ENCODE measurements at regions not wholly inside any gene's neighbourhood (a gene's known extent, or its start where the extent isn't known, plus 50 kb on each side); places are given as distances from the start of the nearest gene placed in this dataset.

GRCh38 chrX:69253821-69254220 lies 88.6 kb upstream of the PJA1 start:
- Histone ChIP-seq H3K4me1 (ENCODE audit: insufficient read depth, poor library complexity, severe bottlenecking) (no peaks in the 10 kb centered on the region), H3K27me3 (ENCODE audit: insufficient read depth, poor library complexity, severe bottlenecking) (no peaks in the 10 kb centered on the region), H3K9me3 (ENCODE audit: severe bottlenecking) (no peaks in the 10 kb centered on the region), H3K4me3 (ENCODE audit: severe bottlenecking) (no peak overlapping the region), H3K27ac (ENCODE audit: poor library complexity, severe bottlenecking) (no peak overlapping the region), H3K36me3 (ENCODE audit: low read depth) (no peaks in the 10 kb centered on the region)
- no peak for TF ChIP-seq CTCF (IDR thresholded peaks at IDR 0.05; ENCODE audit: poor library complexity, severe bottlenecking)
- DNase-seq (ENCODE audit: low spot score) (no peak), ATAC-seq (ENCODE audit: low read depth) (no peak)

GRCh38 chrX:69243276-69243675 lies 78.0 kb upstream of the PJA1 start:
- Histone ChIP-seq H3K27ac (ENCODE audit: poor library complexity, severe bottlenecking) (no peak overlapping the region), H3K9me3 (ENCODE audit: severe bottlenecking) (no peaks in the 10 kb centered on the region), H3K4me3 (ENCODE audit: severe bottlenecking) (no peak overlapping the region), H3K4me1 (ENCODE audit: insufficient read depth, poor library complexity, severe bottlenecking) (no peaks in the 10 kb centered on the region), H3K36me3 (ENCODE audit: low read depth) (no peaks in the 10 kb centered on the region), H3K27me3 (ENCODE audit: insufficient read depth, poor library complexity, severe bottlenecking) (no peaks in the 10 kb centered on the region)
- no peak for TF ChIP-seq CTCF (IDR thresholded peaks at IDR 0.05; ENCODE audit: poor library complexity, severe bottlenecking)
- ATAC-seq (ENCODE audit: low read depth) (no peak), DNase-seq (ENCODE audit: low spot score) (no peak)

GRCh38 chrX:69238887-69239231 lies 73.6 kb upstream of the PJA1 start:
- H3K4me1 ChIP-seq (ENCODE audit: insufficient read depth, poor library complexity, severe bottlenecking), result no peaks in the 10 kb centered on the region
- H3K9me3 ChIP-seq (ENCODE audit: severe bottlenecking), result no peaks in the 10 kb centered on the region
- no peak overlapping the region for H3K27ac ChIP-seq (ENCODE audit: poor library complexity, severe bottlenecking)
- H3K36me3 ChIP-seq (ENCODE audit: low read depth), result no peaks in the 10 kb centered on the region
- no peak overlapping the region for H3K4me3 ChIP-seq (ENCODE audit: severe bottlenecking)
- no peak for ATAC-seq (ENCODE audit: low read depth)
- H3K27me3 ChIP-seq (ENCODE audit: insufficient read depth, poor library complexity, severe bottlenecking), result no peaks in the 10 kb centered on the region
- DNase-seq (ENCODE audit: low spot score), result no peak
- TF ChIP-seq CTCF (IDR thresholded peaks at IDR 0.05; ENCODE audit: poor library complexity, severe bottlenecking), result no peak

GRCh38 chrX:69238114-69238886 lies 73.0 kb upstream of the PJA1 start:
- no peaks in the 10 kb centered on the region for H3K27me3 ChIP-seq (ENCODE audit: insufficient read depth, poor library complexity, severe bottlenecking)
- no peaks in the 10 kb centered on the region for H3K4me1 ChIP-seq (ENCODE audit: insufficient read depth, poor library complexity, severe bottlenecking)
- no peak for DNase-seq (ENCODE audit: low spot score)
- no peak overlapping the region for H3K27ac ChIP-seq (ENCODE audit: poor library complexity, severe bottlenecking)
- H3K9me3 ChIP-seq (ENCODE audit: severe bottlenecking), result no peaks in the 10 kb centered on the region
- ATAC-seq (ENCODE audit: low read depth), result no peak
- H3K36me3 ChIP-seq (ENCODE audit: low read depth), result no peaks in the 10 kb centered on the region
- no peak overlapping the region for H3K4me3 ChIP-seq (ENCODE audit: severe bottlenecking)
- TF ChIP-seq CTCF (IDR thresholded peaks at IDR 0.05; ENCODE audit: poor library complexity, severe bottlenecking), result no peak

- Histone ChIP-seq H3K27me3 (ENCODE audit: insufficient read depth, poor library complexity, severe bottlenecking) (no peaks in the 10 kb centered on the region), H3K4me3 (ENCODE audit: severe bottlenecking) (no peak overlapping the region), H3K4me1 (ENCODE audit: insufficient read depth, poor library complexity, severe bottlenecking) (no peaks in the 10 kb centered on the region), H3K9me3 (ENCODE audit: severe bottlenecking) (no peaks in the 10 kb centered on the region), H3K27ac (ENCODE audit: poor library complexity, severe bottlenecking) (no peak overlapping the region), H3K36me3 (ENCODE audit: low read depth) (no peaks in the 10 kb centered on the region)
- DNase-seq (ENCODE audit: low spot score) (no peak), ATAC-seq (ENCODE audit: low read depth) (no peak)
- no peak for TF ChIP-seq CTCF (IDR thresholded peaks at IDR 0.05; ENCODE audit: poor library complexity, severe bottlenecking)
Observed at GRCh38 chrX:69237236-69237635, 72.0 kb upstream of the PJA1 start.
